ENCODE measurements at regions not wholly inside any gene's neighbourhood (a gene's known extent, or its start where the extent isn't known, plus 50 kb on each side); places are given as distances from the start of the nearest gene placed in this dataset.

DNA sequence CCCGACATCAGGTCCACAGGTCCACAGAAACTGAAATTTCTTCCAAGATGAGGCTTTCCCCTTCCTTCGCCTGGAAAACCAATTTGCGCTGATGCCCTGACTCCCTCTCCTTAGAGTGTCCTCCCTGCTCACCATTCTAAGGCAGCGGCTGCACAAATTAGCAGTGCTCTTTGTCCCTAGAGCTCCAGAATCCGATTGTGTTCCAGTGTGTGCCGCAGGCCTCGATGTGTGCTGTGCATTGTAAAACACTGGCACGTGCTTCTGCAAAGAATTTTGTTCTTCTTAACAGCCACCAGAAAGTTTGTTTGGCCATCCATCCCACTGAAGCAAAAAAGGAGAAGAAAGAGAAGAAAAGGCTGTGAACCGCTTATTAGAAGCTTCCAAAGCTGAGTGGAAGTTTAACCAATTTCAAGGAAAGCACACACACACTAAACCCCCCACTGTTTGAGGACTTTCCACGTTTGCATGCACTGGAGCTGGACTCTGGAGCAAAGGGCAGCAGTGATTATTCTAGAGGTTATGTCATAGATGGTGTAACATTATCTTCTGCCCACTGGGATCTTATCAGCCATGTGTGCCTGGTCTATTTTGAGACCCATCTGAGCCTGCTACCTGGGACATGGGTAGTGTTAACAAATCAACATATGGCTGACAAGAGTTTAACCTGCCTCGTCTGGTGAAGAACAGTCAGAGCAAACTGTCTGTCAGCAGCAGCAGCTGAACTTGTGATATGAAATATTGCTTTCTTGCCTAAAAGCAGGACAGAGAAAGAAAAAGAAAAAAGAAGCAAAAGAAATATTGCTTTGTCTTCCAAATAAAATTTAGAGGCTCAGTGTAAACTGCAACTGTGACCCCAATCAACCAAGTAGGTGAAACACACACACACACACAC is 64.9 kb upstream of the RREB1 start:
- Histone ChIP-seq H3K4me3 (no peak overlapping the region), H3K9me3 (ENCODE audit: control insufficient read depth in 4 of 4, insufficient read depth in 3 of 4, low read length in 3 of 4) (no peaks in the 10 kb centered on the region), H3K36me3 (ENCODE audit: control insufficient read depth in 4 of 4, insufficient read depth in 4 of 4, low read length in 4 of 4) (no peaks in the 10 kb centered on the region), H3K27me3 (ENCODE audit: control insufficient read depth in 3 of 3, insufficient read depth in 3 of 3, low read length in 2 of 3) (no peaks in the 10 kb centered on the region), H3K4me1 (ENCODE audit: control insufficient read depth in 5 of 5, insufficient read depth in 5 of 5, low read length in 5 of 5) (peaks cover 0 to 4% (median 0%) of the 10 kb centered on the region in 5 donors), H3K9ac (ENCODE audit: insufficient read depth in 1 of 2, low read length in 2 of 2) (no peak overlapping the region), H3K27ac (ENCODE audit: low read depth in 1 of 2, low read length in 1 of 2) (peak overlapping the region; percentile 34 to 71)
- DNase-seq (no peak), ATAC-seq (ENCODE audit: insufficient read depth, low FRiP score) (no peak)
- WGBS, 2 donors = 81 to 83% methylated on average over 11 of the region's 11 CpGs
- TF ChIP-seq, protein P1, sequence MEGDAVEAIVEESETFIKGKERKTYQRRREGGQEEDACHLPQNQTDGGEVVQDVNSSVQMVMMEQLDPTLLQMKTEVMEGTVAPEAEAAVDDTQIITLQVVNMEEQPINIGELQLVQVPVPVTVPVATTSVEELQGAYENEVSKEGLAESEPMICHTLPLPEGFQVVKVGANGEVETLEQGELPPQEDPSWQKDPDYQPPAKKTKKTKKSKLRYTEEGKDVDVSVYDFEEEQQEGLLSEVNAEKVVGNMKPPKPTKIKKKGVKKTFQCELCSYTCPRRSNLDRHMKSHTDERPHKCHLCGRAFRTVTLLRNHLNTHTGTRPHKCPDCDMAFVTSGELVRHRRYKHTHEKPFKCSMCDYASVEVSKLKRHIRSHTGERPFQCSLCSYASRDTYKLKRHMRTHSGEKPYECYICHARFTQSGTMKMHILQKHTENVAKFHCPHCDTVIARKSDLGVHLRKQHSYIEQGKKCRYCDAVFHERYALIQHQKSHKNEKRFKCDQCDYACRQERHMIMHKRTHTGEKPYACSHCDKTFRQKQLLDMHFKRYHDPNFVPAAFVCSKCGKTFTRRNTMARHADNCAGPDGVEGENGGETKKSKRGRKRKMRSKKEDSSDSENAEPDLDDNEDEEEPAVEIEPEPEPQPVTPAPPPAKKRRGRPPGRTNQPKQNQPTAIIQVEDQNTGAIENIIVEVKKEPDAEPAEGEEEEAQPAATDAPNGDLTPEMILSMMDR (IDR thresholded peaks at IDR 0.05; ENCODE audit: control extremely low read depth, extremely low read depth) = no peak

GRCh38 chr6:7045331-7045730 is 62.4 kb upstream of the RREB1 start:
- Histone ChIP-seq H3K9ac (ENCODE audit: insufficient read depth in 1 of 2, low read length in 2 of 2) (no peak overlapping the region), H3K4me1 (ENCODE audit: control insufficient read depth in 5 of 5, insufficient read depth in 5 of 5, low read length in 5 of 5) (peaks cover 0 to 4% (median 0%) of the 10 kb centered on the region in 5 donors), H3K4me3 (no peak overlapping the region), H3K27ac (ENCODE audit: low read depth in 1 of 2, low read length in 1 of 2) (no peak overlapping the region), H3K36me3 (ENCODE audit: control insufficient read depth in 4 of 4, insufficient read depth in 4 of 4, low read length in 4 of 4) (no peaks in the 10 kb centered on the region), H3K9me3 (ENCODE audit: control insufficient read depth in 4 of 4, insufficient read depth in 3 of 4, low read length in 3 of 4) (no peaks in the 10 kb centered on the region), H3K27me3 (ENCODE audit: control insufficient read depth in 3 of 3, insufficient read depth in 3 of 3, low read length in 2 of 3) (no peaks in the 10 kb centered on the region)
- ATAC-seq (ENCODE audit: insufficient read depth, low FRiP score) (no peak), DNase-seq (no peak)
- 94 to 95% methylated on average over 4 of the region's 4 CpGs for WGBS, 2 donors
- TF ChIP-seq, protein P1 (IDR thresholded peaks at IDR 0.05; ENCODE audit: control extremely low read depth, extremely low read depth) = no peak

DNA sequence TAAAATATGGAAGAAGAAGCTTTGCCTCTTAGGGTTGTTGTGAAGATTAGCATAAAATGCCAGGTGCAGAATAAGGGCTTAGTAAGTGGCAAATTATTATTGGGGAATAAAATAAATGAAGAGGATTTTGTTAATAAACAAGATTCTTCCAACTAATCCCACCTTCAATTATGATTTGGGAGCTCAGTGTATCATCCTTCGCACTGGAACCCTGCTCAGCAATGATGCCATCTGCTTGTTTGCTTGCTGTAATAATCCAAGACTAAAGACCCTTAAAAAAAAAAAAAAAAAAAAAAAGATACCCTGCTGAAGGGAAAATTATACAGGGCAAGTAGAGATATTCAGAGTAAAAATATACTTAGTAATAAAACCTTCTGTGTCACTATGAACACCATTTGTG is 62.0 kb upstream of the RREB1 start:
- Histone ChIP-seq H3K27ac (ENCODE audit: low read depth in 1 of 2, low read length in 1 of 2) (no peak overlapping the region), H3K9ac (ENCODE audit: insufficient read depth in 1 of 2, low read length in 2 of 2) (no peak overlapping the region), H3K36me3 (ENCODE audit: control insufficient read depth in 4 of 4, insufficient read depth in 4 of 4, low read length in 4 of 4) (no peaks in the 10 kb centered on the region), H3K9me3 (ENCODE audit: control insufficient read depth in 4 of 4, insufficient read depth in 3 of 4, low read length in 3 of 4) (no peaks in the 10 kb centered on the region), H3K27me3 (ENCODE audit: control insufficient read depth in 3 of 3, insufficient read depth in 3 of 3, low read length in 2 of 3) (no peaks in the 10 kb centered on the region), H3K4me1 (ENCODE audit: control insufficient read depth in 5 of 5, insufficient read depth in 5 of 5, low read length in 5 of 5) (peaks cover 0 to 4% (median 0%) of the 10 kb centered on the region in 5 donors), H3K4me3 (no peak overlapping the region)
- WGBS, 2 donors = 100% methylated on average over 1 of the region's 1 CpG
- no peak for ATAC-seq (ENCODE audit: insufficient read depth, low FRiP score)
- no peak for DNase-seq
- TF ChIP-seq, protein P1 (IDR thresholded peaks at IDR 0.05; ENCODE audit: control extremely low read depth, extremely low read depth) = no peak

Measured in lung (tissue), 11 donors.